Right forelimb (tissue), 1 donor: ENCODE measurements at regions not wholly inside any gene's neighbourhood (a gene's known extent, or its start where the extent isn't known, plus 50 kb on each side); places are given as distances from the start of the nearest gene placed in this dataset.

Experiments used
- DNase-seq: peaks from one replicate; pipeline ENCODE4 v3.0.0-alpha.2; 2018

GRCh38 chr6:164273491-164273890 lies 859.0 kb downstream of the QKI start:
- DNase-seq = no peak

DNA sequence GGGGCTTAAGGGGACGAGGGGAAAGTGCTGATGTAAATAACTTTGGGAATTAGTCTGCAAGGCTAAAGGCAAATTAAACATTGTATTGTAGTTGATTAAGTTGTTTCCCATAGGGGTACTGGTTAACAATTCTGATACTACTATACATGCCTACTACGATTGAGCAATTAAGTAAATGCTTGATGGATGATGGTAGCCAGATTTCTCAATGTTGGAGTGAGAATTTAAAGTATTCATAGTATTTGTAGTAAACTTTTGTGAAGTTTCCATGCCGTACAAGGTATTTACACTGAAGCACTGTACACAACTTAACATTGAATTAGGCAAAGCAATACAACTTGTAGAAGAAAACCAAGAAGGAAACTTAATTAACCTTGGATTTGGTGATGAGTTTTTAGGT lies 852.3 kb downstream of the QKI start:
- DNase-seq = no peak

DNA sequence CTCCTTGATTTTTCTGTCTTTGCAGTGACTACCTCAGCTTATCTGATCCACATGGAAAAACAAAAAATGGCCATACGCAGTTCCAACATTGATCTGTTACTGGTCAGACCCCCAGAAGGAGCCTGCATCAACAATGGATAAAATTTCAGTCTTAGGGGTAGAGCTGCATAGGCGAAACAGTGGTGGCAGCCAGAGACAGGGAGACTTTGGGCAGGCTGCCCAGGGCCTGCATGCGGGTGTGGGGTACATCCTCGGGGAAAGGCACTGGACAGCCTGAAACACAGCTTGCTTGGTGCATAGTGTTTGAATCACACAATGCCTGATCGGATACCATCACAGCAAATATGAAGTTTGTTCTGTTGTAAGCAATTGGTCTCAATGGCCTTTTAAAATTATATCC lies 847.8 kb downstream of the QKI start:
- no peak for DNase-seq

DNA sequence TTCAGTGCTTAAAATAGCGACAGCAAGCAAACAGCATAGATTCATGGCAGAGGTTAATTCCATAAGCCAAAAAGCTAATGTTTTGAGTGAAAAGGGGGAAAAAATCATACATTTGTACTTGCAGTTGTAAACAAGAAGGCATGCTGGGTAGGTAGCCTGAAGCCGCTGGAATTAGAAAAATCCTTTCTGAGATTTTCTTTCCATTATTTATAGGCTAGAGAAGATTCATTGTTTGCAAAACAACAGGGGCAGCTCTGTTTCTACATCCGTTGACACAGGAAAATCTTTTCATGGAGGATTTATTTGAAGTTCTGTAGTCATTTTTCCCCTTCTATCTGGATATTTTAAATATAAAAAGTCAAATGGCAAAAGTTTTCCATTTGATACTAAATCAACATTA lies 843.9 kb downstream of the QKI start:
- no peak for DNase-seq

- no peak for DNase-seq
Observed at GRCh38 chr6:164252948-164253347, 838.4 kb downstream of the QKI start.

- DNase-seq = no peak
Observed at GRCh38 chr6:164252291-164252690, 837.8 kb downstream of the QKI start.

- no peak for DNase-seq
Observed at GRCh38 chr6:164247106-164247505, 832.6 kb downstream of the QKI start.

- DNase-seq = no peak
Observed at GRCh38 chr6:164246082-164246481, 831.6 kb downstream of the QKI start.

DNA sequence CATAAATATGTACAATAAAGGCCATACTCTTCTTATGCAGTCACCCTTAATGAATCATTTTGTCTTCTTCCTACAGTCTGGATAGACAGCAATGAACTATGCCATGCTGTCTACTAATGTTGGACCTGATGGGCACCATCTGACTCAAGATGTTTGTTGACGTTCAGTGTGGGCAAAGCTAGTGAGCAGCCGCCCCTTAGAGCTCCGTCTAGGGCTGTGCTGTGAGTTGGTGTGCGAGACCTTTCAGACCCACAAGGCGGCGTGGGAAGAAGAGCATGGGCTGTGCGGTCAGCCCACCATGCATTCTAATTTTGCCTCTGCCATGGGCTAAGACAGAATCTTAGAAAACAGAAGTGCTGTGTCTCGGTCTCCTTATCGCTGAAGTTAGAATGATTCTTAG lies 829.4 kb downstream of the QKI start:
- DNase-seq = no peak

DNA sequence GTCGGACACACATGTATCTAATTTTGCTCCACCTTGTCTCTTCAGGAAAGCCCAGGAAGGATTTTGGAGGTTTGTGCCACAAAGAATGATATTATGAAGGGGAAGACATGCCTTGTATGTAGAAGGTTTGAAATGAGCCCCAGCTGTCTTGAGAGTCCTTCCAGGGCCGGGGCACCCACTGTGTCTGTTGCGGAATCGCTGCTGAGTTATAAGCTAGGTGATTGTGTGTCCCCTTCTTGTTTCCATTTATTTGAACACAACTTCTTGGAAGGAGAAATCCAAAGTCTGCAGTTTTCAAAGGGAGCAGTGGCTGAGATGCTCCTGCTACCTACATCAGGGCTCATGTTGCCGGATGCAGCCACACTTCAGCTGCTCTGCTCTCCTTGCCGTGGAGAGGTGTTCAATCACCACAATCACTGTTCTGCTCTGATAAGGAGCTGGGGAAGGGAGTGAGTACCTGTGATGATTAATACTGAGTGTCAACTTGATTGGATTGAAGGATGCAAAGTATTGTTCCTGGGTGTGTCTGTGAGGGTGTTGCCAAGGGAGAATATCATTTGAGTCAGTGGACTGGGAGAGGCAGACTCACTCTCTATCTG lies 828.6 kb downstream of the QKI start:
- no peak for DNase-seq

DNA sequence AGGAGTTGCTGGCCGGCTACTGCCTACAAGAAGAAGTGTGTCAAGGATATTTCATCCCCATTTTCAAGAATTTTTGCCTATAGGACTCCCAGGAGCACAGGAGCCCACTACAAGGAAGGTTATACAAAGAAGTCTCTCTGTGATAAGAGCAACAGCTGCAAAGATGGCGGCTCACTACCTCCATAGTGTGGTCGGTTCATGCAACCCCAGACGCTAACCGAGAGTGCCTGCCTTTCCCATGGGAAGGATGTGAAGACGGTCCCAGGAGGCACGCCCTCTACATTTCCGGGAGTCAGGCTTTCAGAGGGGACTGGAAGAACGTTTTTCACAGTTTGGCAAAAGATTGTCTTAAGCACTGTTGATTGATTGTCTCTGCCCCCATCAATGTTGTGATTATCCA lies 816.3 kb downstream of the QKI start:
- no peak for DNase-seq

DNA sequence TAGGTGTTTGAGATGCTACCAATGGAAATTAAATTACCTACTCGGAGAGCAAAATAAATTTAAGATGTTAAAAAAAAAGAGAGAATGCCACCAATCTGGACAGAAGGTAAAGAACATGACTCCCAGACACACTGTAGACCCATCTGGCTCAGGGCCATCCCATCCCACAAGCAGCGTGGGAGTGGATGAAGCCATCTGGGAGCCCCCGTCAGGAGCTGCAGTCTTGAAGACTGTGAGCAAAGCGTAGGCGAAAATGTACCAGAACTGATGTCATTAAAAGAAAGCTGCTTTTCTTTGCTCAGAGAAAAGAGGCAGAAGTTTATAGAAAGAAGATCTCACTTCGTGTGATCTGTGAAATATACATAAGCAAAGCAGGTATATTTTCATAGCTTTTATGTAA lies 815.7 kb downstream of the QKI start:
- no peak for DNase-seq

- DNase-seq = no peak
Observed at GRCh38 chr6:164229716-164230115, 815.2 kb downstream of the QKI start.

- no peak for DNase-seq
Observed at GRCh38 chr6:164227952-164228522, 813.5 kb downstream of the QKI start.

DNA sequence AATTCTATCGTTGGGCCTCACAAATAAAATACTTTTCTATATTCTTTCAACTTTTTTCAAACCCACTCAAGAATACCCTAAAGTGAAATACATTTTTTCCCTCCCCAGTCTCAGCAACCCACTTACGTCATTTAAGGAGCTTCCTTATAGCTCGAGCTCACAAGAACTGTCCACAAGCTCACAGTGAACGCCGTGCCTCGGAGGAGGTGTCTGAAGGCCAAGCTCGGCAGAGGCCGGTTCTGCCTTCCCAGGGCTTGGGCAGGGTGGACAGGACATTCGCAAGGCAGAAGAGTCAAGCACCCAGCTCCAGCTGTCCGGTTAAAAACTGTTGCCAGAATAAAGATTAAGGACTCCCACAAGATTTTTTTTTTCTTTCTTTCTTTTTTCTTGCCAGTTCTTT lies 802.3 kb downstream of the QKI start:
- no peak for DNase-seq

- DNase-seq = no peak
Observed at GRCh38 chr6:164216368-164216767, 801.9 kb downstream of the QKI start.

DNA sequence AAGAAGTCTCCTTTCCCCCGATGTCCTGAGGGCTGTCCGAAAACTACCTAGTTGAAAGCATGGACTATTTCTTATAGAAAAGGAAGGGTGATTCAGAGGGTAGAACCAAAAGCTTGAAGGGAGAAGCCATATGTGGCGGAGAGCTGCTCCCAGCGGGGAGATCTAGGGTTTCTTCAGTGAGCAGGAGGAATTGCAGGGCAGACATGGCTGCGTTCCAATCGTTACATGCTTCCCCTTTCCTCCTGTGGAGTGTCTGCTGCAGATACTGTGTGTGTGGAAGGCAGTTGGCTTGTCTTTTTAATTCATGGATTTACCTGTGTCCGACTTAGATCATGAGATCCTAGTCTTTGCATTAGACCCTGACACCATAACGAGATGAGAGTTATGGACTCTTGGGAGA lies 799.5 kb downstream of the QKI start:
- DNase-seq = no peak

DNA sequence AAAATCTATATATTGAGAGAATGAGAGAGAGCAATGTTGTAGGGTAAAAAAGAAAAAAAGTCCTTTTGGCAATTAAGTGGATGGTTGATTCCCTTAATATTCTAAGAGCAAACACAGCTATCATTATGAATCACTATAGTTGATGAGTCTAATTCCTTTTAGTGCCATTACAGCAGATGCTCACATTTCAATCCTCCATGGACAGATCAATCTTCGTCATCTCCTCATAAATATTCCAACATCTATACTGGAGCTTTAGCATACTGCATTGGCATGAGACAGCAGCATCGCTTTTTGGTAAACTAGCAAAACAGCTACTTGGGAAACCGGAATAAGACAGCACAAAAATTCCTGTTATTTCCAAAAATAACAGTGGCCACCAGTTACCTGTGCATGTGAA lies 796.7 kb downstream of the QKI start:
- no peak for DNase-seq

DNA sequence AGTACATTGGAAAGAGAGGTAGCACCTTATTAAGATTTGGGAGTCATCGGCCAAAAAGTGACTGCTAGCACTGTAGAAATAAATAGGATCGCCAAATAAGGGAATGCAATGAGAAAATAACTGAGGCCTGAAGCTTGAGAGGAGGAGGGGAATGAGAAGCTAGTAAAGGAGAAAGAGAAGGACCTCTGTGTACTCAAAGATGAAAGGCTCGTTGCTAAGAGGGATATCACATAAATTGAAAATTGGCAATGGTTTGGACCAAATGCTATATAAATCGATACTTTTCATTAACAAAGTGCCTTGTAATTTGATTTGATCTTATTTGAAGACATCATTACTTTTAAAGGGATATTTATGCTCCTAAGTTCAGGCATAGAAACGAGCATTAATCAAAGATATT lies 796.3 kb downstream of the QKI start:
- no peak for DNase-seq

- no peak for DNase-seq
Observed at GRCh38 chr6:164210323-164210722, 795.8 kb downstream of the QKI start.

DNA sequence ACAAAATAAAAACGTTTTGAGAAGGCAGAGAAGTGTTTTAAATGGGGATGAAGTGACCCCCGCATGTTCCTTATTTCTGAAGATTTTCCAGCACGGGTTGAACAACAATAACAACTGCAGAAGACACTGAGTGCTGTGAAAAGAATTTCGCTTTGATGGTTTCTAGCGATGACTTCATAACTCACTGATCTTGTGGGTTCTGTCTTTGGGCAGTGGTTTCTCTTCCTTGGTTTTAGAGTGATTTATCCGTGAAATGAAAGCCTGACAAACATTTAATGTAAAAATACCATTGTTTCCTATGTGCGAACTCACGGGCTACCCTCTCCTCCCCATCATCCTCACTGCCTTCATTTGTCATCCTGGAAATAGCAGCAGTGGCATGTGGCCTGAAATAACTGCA lies 793.9 kb downstream of the QKI start:
- DNase-seq = no peak

GRCh38 chr6:164206807-164207423 lies 792.4 kb downstream of the QKI start:
- DNase-seq = no peak

DNA sequence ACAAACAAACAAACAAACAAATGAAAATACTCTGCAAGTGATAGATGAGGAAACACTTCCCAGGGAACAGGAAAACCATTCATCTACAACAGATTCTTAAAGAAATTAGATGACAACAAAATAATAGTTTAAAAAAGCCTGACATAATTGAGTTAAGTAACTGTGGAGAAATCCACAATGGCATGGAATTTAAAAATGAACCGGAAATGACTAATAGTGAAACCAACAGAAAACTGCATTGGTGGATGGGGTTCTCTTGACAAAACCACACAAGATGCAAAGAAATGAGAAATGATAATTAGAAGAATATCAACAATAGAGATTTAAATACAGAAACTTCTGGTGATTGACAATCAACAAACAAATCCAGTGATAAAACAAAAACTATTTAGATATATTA lies 785.6 kb downstream of the QKI start:
- DNase-seq = no peak

GRCh38 chr6:164195942-164196281 lies 781.4 kb downstream of the QKI start:
- no peak for DNase-seq

GRCh38 chr6:164195278-164195941 lies 780.9 kb downstream of the QKI start:
- DNase-seq = no peak
